NCI-H82 treated with DMSO at 0.1 percent for 48 hours (cell line): ENCODE measurements at regions not wholly inside any gene's neighbourhood (a gene's known extent, or its start where the extent isn't known, plus 50 kb on each side); places are given as distances from the start of the nearest gene placed in this dataset.
A peak's percentile ranks its signal among the peaks of the same experiment; 100 is the strongest.

Source experiments
- DNase-seq: peaks from one replicate; lab custom pipeline; 2025; ENCODE audit not compliant: unreplicated experiment; lab: John Stamatoyannopoulos, UW

DNA sequence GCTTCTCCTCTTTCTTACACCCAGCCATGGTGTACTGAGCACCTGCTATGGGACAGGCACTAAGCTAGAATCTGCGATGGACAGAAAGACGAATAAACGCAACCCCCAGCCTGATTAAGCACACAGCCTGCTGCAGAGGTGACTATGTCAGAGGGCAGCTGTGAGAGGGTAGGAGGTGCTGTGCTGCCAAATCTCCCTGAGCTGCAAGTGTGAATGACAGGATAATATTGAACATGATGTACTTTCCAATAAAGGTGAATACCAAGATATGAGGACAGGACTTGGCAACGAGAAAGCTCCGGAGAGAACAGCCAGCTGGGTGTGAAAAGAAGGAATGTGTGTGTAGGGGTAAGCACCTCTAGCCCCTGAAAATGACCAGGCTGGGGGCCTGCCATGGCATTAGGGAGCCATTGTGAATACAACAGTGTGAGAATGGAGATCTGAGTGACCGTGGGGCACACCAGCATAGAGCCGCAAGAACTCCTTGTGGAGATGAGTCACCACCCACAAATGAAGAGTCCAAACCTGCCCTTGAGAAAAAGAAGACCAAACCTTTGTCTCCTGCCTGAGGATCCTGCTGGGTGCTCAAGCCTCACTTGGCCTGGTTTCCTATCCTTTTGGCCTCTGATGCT is 83.0 kb upstream of the ATF3 start:
- no peak for DNase-seq

- DNase-seq = no peak
Measured at GRCh38 chr1:212526111-212526491, 82.5 kb upstream of the ATF3 start.

DNA sequence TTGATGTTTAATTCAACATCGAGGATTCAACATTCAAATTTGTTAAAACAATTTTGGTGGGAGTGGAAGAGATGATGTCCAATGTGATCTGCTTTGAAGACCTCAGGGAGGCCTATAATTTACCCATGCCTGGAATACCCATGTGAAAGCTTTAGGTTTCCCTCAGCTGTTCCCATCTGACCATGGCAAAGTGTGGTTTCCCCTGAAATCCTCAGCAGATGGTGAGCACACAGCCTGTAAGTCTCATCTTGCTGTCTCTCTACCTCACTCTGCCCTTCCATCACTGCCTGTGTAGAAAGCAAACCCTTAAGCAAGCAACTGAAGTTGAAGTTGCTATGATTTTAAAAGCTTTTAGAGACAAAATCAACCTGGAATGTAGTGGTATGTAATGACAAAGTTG is 80.1 kb upstream of the ATF3 start:
- peak; percentile 68 for DNase-seq

- DNase-seq = peak; percentile 99
Measured at GRCh38 chr1:212529211-212529741, 79.3 kb upstream of the ATF3 start.

GRCh38 chr1:212531267-212531666 is 77.3 kb upstream of the ATF3 start:
- DNase-seq = no peak

DNA sequence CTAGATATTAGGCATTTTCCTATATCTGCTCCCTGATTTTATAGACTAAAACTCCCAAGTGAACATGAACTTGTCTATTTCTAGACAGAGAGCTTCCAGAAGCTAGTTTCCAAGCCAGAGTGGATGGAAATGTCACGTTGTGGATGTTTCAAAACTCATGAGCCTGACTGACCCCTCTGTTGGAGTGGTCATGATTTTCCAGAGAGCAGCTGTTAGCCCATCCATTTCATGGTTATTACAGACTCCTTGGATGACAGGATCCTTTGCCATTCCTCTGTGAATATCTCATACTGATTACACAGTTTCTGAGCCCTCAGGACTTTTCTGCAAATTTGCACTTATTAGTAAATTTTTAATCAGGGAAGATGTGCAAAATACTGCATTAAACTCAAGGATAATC is 76.8 kb upstream of the ATF3 start:
- no peak for DNase-seq

GRCh38 chr1:212532469-212533147 is 76.0 kb upstream of the ATF3 start:
- no peak for DNase-seq

DNA sequence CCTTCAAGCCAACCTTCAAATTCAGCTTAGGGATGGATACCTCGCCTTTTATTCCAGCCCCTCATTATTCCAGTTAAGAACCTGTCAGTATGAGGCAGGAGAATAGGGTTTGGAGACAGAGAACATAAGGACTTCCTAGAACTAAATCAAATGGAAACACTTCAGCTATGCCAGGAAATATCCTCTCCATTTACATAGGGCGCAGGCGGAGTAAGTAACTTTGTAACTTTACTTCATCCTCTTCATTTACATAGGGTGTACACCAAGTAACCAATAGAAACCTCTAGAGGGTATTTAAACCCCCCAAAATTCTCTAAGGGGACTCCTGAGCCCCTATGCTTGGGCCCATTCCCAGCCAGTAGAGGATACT is 75.4 kb upstream of the ATF3 start:
- DNase-seq = no peak

DNA sequence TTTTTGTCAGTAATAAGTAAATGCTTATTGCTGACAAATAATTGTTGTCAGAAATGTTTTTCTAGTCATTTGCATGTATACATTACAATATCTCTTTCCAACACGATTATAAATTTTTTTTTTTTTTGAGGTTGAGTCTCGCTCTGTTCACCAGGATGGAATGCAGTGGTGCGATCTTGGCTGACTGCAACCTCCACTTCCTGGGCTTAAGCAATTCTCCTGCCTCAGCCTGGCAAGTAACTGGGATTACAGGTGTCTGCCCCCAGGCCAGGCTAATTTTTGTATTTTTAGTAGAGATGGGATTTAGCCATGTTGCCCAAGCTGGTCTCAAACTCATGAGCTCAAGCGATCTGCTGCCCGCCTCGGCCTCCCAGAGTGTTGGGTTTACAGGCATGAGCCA is 72.0 kb upstream of the ATF3 start:
- DNase-seq = no peak

DNA sequence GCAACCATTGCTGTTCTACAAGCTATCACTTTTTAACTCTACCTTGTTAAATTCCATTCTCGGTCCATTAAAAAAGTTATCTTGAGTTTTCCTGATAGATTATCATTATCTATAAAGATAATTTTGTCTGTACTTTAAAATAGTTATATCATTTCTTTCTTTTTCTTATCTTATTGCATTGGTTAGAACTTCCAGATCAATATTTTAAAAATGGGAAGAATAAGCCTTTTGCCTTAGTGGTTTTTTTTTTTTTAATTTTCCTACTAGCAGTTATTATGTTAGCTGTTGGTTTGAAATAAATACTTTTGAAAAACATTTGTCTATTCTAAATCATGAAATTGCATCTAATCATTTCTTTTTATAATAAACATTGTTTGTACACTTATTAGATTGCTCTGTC is 71.0 kb upstream of the ATF3 start:
- no peak for DNase-seq

GRCh38 chr1:212539737-212540430 is 68.7 kb upstream of the ATF3 start:
- no peak for DNase-seq

DNA sequence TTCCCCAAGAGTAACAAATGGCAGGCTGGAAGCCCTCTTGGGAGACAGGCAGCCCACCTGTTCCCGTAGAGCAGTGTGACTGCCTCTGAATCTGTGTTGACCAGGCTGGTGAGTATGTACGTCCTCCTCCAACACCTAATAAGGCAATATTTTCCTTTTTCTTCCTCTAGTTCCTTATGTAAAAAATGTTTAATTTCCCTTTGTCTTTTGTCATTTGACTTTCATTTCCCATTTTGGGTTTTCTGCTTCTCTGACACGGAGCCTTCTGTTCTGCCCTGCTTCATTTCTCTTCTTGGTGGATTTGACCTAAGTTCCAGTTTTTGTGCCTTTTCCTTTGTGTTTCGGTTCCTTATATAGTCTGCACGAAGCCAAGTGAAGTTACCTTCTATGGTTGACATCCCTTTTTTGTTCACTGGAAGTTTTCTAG is 65.8 kb upstream of the ATF3 start:
- DNase-seq = no peak

DNA sequence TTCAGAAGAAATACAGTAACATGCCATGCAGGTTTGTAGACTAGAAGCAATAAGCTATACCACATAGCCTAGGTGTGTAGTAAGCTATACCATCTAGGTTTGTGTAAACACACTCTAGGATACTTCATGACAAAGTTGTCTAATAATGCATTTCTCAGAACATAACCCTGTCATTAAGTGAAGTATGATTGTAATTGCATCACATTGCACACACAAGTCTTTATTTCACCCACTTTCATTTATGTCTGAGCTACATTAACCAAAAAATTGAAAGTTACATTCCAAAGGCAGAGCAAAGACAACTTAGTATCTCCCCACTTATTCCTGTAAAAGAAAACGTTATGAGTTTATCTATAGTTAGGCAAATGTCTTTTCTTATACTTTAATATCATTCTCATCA is 64.5 kb upstream of the ATF3 start:
- DNase-seq = no peak

DNA sequence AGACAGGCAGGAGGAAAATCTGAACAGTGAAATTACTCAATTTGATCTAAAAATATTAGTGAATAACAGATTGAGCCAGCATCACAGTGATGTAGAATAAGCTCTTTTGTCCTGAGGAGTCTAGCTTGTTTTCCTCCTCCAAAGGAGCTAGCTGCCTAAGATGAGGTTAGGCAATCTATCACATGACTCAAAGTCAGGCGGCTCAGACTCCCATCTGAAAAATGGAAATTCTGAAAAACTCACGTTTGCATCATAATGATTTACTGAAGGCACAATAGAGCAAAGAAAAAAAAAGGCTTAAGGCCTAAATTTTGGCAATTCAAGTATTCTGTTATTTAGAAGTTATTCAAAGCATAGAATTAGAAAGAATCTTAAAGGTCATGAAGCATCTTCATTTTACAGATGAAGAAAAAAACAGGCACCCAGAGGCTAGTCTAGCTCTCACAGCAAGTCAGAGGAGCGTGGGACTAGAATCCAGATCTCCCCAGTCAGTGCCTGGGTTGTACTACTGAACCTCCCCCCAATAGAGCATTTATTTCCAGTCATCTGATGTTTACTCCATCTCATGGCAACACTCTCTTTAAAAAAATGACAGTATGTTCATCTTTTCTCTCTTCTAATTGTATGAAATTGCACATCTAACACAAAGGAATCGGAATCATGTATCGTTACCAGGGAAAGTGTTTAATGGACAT is 62.5 kb upstream of the ATF3 start:
- no peak for DNase-seq

GRCh38 chr1:212549503-212550017 is 59.0 kb upstream of the ATF3 start:
- no peak for DNase-seq

GRCh38 chr1:212551929-212552328 is 56.6 kb upstream of the ATF3 start:
- DNase-seq = no peak

GRCh38 chr1:212553676-212554075 is 54.9 kb upstream of the ATF3 start:
- DNase-seq = no peak

- DNase-seq = no peak
Measured at GRCh38 chr1:212554401-212554800, 54.2 kb upstream of the ATF3 start.

- DNase-seq = peak; percentile 57
Measured at GRCh38 chr1:212555426-212555825, 53.1 kb upstream of the ATF3 start.

DNA sequence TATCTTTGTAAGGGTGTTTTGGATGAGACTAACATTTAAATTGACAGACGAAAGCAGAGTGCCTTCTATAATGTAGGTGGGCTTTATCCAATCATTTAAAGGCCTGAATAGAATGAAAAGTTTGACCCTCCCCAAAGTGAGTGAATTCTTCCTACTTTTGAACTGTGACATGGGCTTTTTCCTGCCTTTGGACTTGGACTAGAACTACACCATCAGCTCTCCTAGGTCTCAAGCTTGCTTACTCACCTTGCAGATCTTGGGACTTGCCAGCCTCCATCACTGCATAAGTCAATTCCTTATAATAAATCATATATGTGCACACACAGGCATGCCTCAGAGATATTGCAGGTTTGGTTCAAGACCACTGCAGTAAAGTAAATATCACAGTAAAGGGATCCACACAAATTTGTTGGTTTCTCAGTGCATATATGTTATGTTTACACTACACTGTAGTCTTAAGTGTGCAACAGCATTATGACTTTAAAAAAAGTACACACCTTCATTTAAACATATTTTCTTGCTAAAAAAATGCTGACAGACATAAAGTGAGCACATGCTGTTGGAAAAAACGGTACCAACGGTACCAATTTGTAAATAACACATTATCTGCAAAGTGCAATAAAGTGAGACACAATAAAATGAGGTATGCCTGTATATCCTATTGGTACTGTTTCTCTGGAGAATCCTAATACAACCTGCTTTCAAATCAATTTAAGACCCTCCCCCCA is 51.6 kb upstream of the ATF3 start:
- DNase-seq = no peak
